SU-DHL-6 (cell line): ENCODE measurements at regions not wholly inside any gene's neighbourhood (a gene's known extent, or its start where the extent isn't known, plus 50 kb on each side); places are given as distances from the start of the nearest gene placed in this dataset.

Experiments
- H2AFZ ChIP-seq: fragments of 200-600 bp; sonication (generic); 2 replicates; pipeline ENCODE4 v1.6.1; 2014; ENCODE audit warnings: low read depth, mild to moderate bottlenecking, moderate library complexity, mixed read lengths, antibody characterized with exemption, low read length; ENCODE audit not compliant: severe bottlenecking
- H3F3A ChIP-seq: fragments of 200-600 bp; shearing (Covaris generic); 2 replicates; pipeline ENCODE4 v1.6.0; 2016; ENCODE audit warnings: antibody characterized with exemption, mild to moderate bottlenecking; ENCODE audit not compliant: insufficient read depth
- H3K27ac ChIP-seq: fragments of 200-600 bp; sonication (generic); 2 replicates; pipeline ENCODE4 v1.5.1; 2016; ENCODE audit warnings: low read depth, mild to moderate bottlenecking, low read length, moderate library complexity, mixed read lengths
- H3K27me3 ChIP-seq: fragments of 200-600 bp; sonication (generic), shearing (Covaris generic); 2 replicates; pipeline ENCODE4 v1.6.0; 2014; ENCODE audit warnings: mild to moderate bottlenecking, low read length
- H3K36me3 ChIP-seq: fragments of 200-600 bp; sonication (generic); 2 replicates; pipeline ENCODE4 v1.6.1; 2014; ENCODE audit warnings: mild to moderate bottlenecking, low read length, mixed read lengths
- H3K4me2 ChIP-seq: fragments of 300-600, 200-600 bp; shearing (Covaris generic), sonication (generic); 2 replicates; pipeline ENCODE4 v1.6.0; 2014; ENCODE audit warnings: low read length, low read depth, mild to moderate bottlenecking; ENCODE audit not compliant: poor library complexity, severe bottlenecking
- H3K4me3 ChIP-seq: fragments of 200-600 bp; sonication (generic); 2 replicates; pipeline ENCODE4 v1.5.1; 2014; ENCODE audit warnings: antibody characterized with exemption, low read length, mild to moderate bottlenecking, mixed read lengths; ENCODE audit not compliant: insufficient read depth, poor library complexity, severe bottlenecking
- H3K79me2 ChIP-seq: fragments of 200-600 bp; sonication (generic); 2 replicates; pipeline ENCODE4 v1.6.1; 2014; ENCODE audit warnings: mild to moderate bottlenecking, low read length, moderate library complexity; ENCODE audit not compliant: insufficient read depth
- H3K9ac ChIP-seq: fragments of 200-600 bp; sonication (generic); 2 replicates; pipeline ENCODE4 v1.7.0; 2014; ENCODE audit warnings: mild to moderate bottlenecking, low read length
- H3K9me2 ChIP-seq: fragments of 200-600 bp; sonication (generic); replicated peaks from 2 replicates; pipeline ENCODE4 v1.6.1; 2014; ENCODE audit warnings: low read length; ENCODE audit not compliant: insufficient read depth
- H3K9me3 ChIP-seq: fragments of 200-600 bp; sonication (generic); 2 replicates; pipeline ENCODE4 v1.6.1; 2014; ENCODE audit warnings: low read length, mixed read lengths; ENCODE audit not compliant: insufficient read depth
- H4K20me1 ChIP-seq: fragments of 200-600 bp; sonication (generic); 2 replicates; pipeline ENCODE4 v1.6.1; 2014; ENCODE audit warnings: low read depth, mild to moderate bottlenecking, antibody characterized with exemption, low read length, moderate library complexity, mixed read lengths
- CTCF ChIP-seq: fragments of 200-600 bp; sonication (generic); IDR thresholded peaks from one replicate; pipeline ENCODE4 v1.5.1; 2017; ENCODE audit warnings: antibody characterized with exemption, mild to moderate bottlenecking, low read length, moderate library complexity; ENCODE audit not compliant: insufficient read depth, poor library complexity, severe bottlenecking
- EZH2phosphoT487 ChIP-seq: fragments of 200-600 bp; sonication (generic), shearing (Covaris generic); conservative IDR thresholded peaks from 2 replicates; pipeline ENCODE4 v1.6.1; 2018; ENCODE audit warnings: mild to moderate bottlenecking, antibody characterized with exemption, low read length, moderate library complexity, mixed read lengths

GRCh38 chr18:73274812-73275621 is 407.2 kb upstream of the NETO1 start:
- Histone ChIP-seq H3K9me3 (no peaks in the 10 kb centered on the region), H2AFZ (no peak overlapping the region), H4K20me1 (no peaks in the 10 kb centered on the region), H3K27ac (no peak overlapping the region), H3F3A (no peaks in the 10 kb centered on the region), H3K27me3 (no peaks in the 10 kb centered on the region), H3K9me2 (no peaks in the 10 kb centered on the region), H3K79me2 (no peaks in the 10 kb centered on the region), H3K9ac (no peak overlapping the region), H3K36me3 (no peaks in the 10 kb centered on the region), H3K4me3 (no peak overlapping the region), H3K4me2 (no peak overlapping the region)
- no peak for TF ChIP-seq CTCF
- no peak for TF ChIP-seq EZH2phosphoT487

DNA sequence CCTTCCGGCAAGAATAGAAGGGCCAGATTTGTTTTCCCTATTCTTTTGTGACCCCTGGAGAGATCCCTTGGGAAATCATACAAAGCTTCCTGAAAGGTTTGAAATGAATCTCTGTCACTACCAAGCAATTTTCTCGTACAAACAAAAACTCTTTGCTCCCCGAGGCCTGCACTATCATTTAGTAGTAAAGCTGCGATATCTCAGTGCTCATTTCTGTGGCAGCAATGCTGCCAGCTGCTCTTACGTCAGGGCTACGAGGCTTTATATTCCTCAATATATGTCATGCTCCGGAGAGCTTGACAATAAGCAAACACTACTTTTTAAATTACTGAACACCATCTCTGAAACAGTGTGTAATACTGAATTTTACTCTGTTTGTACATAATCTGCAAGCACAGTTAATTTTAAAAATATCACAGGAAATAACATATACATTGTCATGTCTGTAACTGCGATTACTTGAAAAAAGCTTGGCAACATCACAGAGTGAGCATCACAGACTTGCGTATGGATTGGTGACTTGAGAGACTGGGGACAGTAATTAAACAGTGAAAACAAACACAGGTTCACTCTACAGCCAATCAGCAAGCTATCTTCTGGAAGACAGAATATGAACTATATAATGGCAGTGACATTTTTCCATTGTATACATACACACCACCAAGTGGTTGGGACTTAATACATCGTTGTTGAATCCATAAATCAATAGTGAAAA is 403.3 kb upstream of the NETO1 start:
- Histone ChIP-seq H2AFZ (no peak overlapping the region), H3K36me3 (no peaks in the 10 kb centered on the region), H3K9me3 (no peaks in the 10 kb centered on the region), H3K79me2 (no peaks in the 10 kb centered on the region), H3K27me3 (no peaks in the 10 kb centered on the region), H4K20me1 (no peaks in the 10 kb centered on the region), H3K4me2 (no peak overlapping the region), H3K27ac (no peak overlapping the region), H3K9ac (no peak overlapping the region), H3K4me3 (no peak overlapping the region), H3F3A (no peaks in the 10 kb centered on the region), H3K9me2 (no peaks in the 10 kb centered on the region)
- TF ChIP-seq EZH2phosphoT487 = no peak

DNA sequence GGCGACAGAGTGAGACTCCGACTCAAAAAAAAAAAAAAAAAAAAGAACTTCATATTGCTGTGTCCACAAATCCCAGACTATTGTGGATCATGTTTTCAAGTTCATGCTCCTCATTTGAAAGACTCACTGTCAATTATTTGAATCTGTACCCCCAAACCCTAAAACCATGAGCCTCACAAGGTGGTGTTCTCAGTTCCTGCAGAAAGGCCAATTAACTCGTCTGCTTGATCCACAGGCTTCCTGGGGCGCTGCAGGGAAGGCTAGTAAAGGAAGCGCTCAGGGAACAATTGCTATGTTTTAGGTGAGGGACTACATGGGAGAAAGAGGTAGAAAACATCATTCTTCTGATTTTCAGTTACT is 396.8 kb upstream of the NETO1 start:
- Histone ChIP-seq H3K9ac (no peak overlapping the region), H3K9me3 (no peaks in the 10 kb centered on the region), H3K27ac (no peak overlapping the region), H3K79me2 (no peaks in the 10 kb centered on the region), H3K4me2 (no peak overlapping the region), H3K4me3 (no peak overlapping the region), H2AFZ (no peak overlapping the region), H3K9me2 (no peaks in the 10 kb centered on the region), H3F3A (no peaks in the 10 kb centered on the region), H3K36me3 (no peaks in the 10 kb centered on the region), H4K20me1 (no peaks in the 10 kb centered on the region), H3K27me3 (no peaks in the 10 kb centered on the region)
- TF ChIP-seq CTCF (no peak), EZH2phosphoT487 (no peak)

DNA sequence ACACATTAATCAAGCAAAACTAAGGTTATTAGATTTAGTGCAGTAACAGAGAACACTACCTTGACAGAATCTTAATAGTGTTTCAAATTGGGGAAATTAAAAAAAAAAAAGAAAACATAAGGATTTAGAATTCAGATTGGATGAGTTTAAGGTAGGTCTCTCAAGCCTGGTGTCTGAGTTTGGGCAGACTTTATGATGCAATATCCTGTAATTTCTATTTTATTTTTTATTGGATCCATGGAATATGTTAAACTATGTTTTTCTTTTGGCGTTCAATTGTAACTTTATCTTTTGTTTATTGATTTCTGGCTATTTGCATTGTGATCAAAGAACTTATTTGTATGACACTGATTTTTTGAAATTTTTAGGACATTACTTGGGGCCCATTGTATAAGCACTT is 394.1 kb upstream of the NETO1 start:
- Histone ChIP-seq H3K4me3 (no peak overlapping the region), H3K9me2 (no peaks in the 10 kb centered on the region), H2AFZ (no peak overlapping the region), H3K27ac (no peak overlapping the region), H3K79me2 (no peaks in the 10 kb centered on the region), H3K9ac (no peak overlapping the region), H3K36me3 (no peaks in the 10 kb centered on the region), H3K27me3 (no peaks in the 10 kb centered on the region), H4K20me1 (no peaks in the 10 kb centered on the region), H3K4me2 (no peak overlapping the region), H3F3A (no peaks in the 10 kb centered on the region), H3K9me3 (no peaks in the 10 kb centered on the region)
- TF ChIP-seq EZH2phosphoT487 (no peak), CTCF (no peak)
